Femur (tissue), 1 donor: ENCODE measurements at regions not wholly inside any gene's neighbourhood (a gene's known extent, or its start where the extent isn't known, plus 50 kb on each side); places are given as distances from the start of the nearest gene placed in this dataset.
"Not testable (repeated sequence)": the region's sequence is repeated elsewhere in the genome, so short reads cannot be mapped to it uniquely, and the experiment has no call there.

Experiments
- DNase-seq: peaks from one replicate; pipeline ENCODE4 v3.0.0-alpha.2; 2017

DNA sequence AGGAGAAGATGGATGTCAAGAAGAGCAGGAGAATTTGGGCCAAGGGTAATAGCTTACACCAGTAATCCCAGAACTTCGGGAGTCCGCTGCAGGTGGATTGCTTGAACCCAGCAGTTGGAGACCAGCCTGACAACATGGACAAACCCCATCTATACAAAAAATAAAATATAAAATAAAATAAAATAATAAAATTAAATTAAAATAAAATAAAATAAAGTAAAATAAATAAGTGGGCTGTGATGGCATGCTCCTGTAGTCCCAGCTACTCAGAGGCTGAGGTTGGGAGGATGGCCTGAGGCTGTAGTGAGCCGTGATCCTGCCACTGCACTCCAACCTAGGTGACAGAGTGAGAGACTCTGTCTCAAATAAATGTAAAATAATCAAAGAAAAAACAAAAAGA is 1946.7 kb downstream of the MRPL39 start:
- DNase-seq = no peak

DNA sequence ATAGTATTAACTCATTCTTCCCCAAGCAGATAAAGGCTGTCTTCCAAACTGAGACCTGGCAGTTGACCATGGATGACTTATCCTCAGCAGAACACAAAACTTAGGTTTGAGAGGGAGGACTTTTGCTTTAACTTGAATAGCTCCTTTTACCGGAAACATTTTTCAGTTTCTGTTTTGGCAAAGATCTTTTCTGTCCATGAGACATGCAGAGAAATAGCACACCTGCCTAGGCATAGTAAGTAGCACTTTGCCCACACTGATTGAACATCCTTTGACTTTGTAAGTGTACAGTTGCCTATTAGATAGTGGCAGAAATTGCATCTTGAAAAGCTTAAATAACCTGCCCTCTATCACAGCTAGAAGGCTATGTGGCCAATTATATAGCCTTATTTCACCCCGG is 1962.5 kb downstream of the MRPL39 start:
- DNase-seq = no peak

DNA sequence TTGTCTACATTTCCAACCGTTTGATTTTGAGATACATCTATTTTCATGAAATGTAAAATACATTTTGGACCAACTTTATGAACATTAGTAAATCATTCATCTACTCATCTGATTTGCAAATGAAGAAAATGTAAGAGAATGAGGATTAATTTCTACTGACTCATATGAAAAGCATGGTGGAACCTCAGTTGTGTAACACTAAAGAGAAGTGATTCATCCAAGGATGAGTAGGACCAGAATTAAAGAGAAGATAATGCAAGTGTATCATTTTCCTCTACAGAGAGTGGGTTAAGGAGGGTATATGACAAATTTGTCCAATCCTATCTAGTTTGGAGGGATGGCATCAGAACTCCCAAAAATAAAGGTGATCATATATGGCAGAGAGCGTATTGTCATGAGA is 1967.6 kb downstream of the MRPL39 start:
- DNase-seq = no peak

DNA sequence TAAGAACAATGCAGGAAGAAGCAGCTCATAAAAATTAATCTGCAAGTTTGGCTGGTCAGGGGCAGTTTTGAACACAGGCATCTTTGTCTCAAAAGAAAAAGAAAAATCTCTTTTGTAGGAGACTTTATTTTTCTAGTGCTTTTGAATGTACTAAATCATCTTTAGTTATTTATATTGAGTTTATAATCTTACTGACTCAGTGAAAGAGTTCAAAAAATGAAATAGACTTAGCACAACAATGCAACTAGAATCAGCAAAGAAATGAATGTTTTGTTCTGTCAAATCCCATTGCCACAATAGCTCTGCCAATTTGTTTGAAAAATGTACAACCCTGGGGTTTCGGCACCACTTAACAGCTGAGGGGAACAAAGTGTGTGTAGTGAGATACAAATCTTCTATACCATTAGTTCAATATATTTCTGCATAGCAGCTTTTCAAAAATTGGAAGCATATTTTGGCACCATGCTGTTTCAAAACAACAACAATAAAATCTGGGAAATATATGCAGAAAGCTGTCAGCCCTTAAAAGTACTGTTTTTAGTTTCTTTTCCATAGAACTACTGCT is 1969.1 kb downstream of the MRPL39 start:
- DNase-seq = no peak

DNA sequence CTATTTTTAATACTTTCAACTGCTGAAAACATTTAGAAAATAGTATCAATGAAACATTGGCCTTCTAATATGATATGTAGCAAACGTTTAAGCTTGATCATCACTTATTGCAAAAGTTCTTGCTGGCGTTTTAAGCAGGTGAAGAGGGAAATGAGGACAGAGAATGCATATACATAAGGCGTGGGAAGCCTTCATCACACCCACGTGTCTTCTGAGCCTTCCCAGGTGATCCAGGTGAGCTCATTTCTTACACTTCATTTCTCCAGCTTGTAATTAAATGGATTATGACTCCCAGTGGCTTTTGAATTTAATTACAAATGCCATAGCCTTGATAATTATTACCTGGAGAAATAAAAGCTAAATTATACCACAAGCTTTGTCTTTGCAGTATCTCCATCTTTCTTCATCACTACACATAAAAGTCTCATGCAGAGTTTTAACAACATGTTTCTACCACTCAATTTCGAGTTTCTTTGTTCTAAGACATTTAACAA is 1973.8 kb downstream of the MRPL39 start:
- no peak for DNase-seq

DNA sequence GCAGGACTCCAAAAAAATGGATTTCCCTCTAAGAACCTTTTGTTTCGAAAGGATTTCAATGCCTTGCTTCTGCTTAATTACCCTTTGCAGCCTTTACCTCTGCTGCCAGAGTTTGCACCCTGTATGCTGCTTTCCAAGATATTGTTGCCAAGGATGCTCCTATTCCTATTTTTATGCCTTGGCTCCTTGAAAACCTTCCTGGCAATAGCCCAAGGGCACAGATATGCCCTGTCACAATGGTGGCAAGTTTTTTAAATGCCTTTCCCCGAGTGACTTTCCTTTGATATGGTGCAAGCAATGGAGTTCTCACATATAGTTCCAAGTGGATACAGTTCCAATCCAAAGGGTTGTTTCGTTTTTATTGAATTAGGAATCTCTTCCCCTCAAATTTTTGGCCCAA is 1983.0 kb downstream of the MRPL39 start:
- DNase-seq = no peak

DNA sequence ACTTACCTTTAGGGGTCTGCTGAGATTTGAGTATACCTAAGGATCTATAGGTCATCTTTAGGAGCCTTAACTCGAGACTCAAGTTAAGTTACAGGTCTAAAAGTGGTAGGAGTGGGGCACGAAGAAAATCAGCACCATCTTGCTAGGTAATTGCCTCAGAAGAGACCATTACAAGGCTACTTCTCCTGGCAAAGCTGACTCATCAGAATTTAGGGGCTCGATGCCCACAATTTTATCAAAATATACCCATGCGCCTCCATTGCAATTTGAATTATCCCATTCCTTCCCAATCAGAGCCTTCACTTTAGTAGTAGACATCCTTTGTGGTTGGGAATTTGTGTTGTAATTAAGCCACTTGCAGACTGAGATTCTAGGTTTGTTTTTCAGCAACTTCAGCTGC is 1994.3 kb downstream of the MRPL39 start:
- no peak for DNase-seq

DNA sequence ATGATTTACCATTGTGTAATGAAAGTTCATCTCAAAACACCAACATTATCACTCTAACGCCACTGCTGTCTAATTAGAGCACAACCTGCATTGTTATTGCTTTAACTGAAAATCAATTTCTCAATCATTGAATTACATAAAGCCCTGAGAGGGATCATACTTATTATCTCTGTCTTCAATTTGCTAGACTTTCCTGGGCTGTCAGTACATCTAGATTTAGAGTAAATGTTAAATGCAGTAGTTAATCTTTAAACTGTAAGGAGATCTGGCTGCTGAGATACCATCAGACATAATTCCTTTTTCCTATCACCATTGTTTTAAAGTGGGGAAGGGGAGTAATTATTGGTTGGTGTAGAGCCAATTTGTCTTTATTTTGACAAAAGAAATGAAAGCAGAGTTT is 1995.1 kb downstream of the MRPL39 start:
- DNase-seq = no peak

DNA sequence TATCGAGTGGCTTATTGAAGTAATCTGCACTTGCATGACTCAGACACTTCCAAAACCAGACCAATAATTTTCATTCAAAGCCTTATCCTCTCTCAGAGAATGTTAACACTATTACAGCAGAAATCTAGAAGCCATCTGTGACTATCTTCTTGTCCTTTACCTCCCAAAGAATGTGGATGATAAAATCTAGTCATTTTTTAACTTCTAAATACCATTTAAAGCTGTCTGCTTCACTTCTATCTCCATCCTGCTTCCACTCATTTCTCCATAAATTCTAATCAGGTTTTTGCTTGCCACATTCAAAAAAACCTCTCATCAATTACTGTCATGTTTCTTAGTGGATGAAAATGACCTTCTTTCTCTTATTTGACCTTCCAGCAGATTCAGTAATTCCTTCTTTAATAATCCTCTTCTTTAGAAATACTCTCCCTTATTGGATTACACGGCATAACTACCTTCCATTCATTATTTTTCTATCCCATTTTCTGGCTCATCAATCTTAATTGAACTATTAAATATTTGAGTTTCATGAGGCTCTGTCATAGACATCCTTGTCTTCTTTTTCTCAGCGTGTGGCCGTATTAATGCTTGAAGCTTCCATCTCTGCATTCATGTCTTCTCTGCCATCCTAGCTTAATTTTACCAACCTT is 1999.4 kb downstream of the MRPL39 start:
- DNase-seq = no peak

DNA sequence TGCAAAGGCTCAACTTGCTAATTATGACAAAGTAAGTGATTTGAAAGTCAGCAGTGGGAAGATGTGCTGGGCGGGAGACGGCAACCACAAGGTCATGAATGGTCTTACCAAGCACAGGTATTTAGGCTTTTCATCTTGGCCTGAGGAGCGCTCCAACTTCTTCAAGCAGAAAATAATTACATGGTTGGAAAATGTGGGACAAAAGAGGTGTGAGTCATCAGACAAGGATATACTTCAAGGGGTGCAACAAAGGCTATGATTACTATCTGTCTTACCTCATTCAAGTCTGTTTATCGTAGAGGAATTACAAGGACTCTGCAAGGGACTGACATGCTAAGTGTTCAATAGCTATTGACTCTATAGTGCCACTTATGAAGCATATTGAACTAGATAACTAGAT is 2005.7 kb downstream of the MRPL39 start:
- DNase-seq = no peak

DNA sequence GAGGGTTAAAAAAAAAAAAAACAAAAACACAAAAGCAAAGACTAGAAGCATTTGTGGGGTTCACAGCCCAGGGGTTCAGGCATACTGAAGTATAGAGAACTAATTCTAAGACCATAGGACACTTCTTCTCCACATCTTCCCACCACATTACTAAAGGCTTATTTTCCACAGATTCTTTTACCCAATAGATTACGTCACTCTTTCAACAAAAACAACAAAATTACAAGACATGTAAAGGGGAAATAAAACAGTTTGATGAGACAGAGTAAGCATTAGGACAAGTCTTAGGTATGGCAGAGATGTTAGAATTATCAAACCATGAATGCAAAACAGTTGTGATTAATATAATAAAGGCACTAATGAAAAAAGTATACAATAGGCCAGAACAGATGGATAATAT is 2013.7 kb downstream of the MRPL39 start:
- no peak for DNase-seq

DNA sequence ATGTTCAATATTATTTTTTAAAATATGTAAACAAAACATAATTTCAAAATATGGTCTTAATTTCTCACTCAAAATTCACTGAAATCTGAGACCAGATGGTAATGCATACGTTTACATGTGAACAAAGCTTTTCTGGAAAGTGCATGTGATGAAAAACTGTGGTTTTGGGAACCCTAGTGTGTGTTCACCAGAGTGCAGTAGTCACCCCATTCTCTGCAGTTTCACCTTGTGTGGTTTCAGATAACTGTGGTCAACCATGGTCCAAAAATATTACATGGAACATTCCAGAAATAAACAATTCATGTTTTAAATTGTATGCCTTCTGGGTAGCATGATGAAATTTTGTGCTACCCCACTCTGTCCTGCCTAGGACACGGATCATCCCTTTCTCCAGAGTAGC is 2021.9 kb downstream of the MRPL39 start:
- DNase-seq = no peak

DNA sequence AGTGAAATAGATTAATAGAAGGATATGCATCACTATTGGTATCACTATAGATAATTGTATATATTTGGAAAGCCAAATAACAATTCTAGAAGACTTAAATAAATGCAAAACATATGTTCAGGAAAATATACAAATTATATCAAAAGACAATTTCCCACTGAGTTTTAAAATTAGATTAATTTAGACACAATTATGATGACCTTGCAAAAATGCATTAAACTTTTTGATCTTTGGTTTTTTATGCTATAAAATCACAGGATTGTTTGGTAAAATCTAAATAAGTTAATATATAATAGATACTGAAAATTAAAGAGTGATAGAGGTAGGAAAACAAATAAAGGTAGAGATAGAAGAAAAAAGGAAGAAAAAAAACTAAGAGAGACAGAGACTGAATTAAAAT is 2027.7 kb downstream of the MRPL39 start:
- no peak for DNase-seq

DNA sequence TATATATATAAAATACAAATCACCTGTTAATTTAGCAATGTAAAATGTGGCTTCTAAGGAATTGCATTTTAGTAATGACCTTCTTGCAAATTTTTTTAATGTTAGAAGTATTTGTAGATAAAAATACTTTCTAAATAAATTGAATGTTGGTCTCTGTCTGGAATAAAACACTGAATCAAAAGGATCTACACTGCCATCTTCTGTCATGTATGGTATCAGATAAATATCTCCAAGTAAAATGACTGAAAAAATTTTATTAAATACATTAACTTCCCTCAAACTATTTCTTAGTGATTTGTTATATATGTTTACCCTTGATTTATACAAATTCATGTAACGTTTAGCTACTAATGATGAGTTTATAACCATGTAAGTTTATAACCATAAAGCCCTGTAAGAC is 2029.3 kb downstream of the MRPL39 start:
- no peak for DNase-seq

DNA sequence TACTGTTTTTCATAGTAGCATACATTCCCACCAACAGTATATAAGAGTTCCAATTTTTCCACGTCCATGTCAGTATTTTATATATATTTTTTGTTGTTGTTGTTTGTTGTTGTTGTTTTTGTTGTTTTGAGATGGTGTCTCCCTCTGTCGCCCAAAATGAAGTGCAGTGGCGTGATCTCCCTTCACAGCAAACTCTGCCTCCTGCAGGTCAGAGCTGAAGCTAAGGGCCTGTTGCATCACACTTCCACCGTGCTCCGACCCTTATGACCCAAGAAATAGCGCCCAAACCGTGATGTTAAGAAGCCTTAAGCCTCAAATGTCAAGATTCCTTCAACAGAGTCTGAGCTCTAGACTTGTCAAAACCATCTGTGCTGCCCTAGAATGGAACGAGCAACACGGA is 2032.3 kb downstream of the MRPL39 start:
- DNase-seq = no peak

DNA sequence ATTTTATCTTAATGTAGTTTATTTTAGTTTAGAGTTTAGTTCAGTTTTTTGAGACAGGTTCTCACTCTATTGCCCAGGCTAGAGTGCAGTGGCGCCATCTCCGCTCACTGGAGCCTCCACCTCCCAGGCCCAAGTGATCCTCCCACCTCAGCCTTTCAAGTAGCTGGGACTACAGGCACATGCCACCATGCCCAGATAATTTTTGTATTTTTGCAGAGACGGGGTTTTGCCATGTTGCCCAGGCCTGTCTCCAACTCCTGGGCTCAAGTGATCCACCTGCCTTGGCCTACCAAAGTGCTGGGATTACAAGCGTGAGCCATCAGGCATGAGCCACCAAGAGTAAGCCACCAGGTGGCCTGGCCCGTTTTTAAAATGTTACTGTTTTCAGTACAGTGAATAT is 2058.4 kb downstream of the MRPL39 start:
- DNase-seq = not testable (repeated sequence)

DNA sequence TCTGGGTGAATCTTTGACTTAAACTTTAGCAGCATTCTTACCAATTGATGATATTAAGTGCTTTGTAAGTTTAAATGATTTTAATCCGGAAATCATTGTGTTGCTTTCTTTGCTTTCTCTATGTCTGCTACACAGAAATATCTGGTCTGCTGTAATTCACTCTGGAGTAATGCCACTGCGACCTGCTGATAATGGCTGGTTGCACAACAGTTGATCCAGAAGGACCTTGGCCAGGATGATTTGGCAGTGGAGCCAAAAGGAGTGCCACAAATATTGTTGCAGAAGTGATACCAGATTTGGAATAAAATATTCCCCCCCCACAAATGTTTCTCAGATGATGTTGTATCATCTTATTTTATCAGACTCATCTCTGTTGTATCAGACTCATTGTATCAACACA is 2063.9 kb downstream of the MRPL39 start:
- DNase-seq = no peak

DNA sequence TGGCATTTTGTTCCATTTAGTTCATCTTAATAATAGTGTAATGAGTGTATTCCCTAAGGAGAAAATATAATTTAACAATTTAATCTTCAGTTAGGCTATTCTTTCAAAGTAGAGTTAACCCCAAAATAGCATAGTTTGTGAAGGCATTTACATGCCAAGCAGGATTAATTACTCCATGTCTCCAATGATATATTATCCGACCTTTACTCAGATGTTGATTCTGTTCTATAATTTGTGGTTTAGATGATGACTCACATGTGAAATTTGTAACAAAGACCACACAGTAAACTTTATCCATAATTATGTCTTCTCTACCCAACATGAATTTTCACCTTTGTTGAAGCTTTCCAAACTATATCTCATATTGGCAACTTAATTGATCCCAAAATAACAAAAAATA is 2065.2 kb downstream of the MRPL39 start:
- no peak for DNase-seq

DNA sequence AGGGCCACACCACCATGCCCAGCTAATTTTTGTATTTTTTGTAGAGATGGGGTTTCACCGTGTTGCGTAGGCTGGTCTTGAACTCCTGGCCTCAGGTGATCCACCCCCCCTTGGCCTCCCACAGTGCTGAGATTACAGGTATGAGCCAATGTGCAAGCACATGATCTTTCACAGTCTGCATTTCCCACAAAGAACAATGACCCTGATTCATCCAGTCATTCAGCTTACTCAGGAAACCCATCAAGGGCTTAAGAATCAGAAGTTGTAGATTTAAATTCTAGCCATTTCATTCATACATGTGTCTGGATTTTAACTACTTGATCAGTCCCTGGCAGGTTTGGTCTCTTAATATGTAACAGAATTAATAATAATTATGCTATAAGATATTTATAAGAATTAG is 2065.7 kb downstream of the MRPL39 start:
- DNase-seq = no peak

DNA sequence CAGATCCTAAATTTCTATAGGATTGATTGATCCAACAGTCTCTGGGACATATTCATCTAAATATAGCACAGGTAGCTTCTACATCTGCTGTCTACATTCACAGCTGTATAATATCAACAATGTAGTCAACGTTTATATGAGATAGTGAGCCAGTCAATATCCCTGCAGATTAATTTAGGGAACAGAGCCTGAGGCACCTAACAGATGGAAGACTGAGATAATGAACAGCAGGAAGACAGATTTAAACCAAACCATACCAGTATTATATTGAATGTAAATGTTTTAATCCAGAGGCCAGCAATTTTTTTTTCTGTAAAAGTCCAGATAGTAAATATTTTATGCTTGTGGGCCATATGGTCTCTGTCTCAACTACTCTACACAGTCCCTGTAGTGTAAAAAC is 2072.4 kb downstream of the MRPL39 start:
- no peak for DNase-seq

DNA sequence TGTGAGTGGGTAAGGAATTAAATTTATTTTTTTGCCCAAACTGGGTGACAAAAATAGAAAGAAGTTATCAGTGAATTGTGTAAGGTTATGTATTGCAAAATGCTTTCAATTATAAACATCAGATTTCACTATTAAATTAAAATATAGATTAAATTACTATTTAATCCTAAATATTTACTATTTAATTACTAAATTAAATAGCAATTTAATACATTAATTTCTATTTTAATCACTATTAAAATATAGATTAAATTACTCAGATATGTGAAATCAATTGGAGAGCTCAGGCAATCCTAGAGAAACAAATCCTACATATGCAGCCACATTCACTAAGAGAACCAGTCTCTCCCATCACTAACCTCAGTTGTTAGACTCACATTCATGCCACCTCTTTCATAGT is 2075.8 kb downstream of the MRPL39 start:
- DNase-seq = no peak

DNA sequence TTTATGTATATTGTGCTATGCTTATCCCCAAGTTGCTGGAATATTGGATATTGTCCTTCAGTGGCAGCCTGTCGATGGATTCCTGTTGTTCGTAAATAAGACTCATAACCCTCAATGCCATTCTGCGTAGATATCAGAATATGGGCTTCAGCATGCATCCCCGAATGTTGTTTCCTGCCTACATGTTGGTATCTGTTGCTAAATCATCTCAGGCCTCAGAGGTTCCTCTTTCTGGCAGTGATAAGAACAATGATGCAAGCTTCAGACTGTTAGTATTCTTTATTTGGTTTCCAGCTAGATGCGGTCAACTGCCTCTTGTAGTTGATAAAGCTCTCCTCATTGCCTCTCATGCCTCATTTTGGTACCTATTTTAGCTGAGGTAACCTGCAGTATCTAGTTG is 2082.6 kb downstream of the MRPL39 start:
- no peak for DNase-seq

DNA sequence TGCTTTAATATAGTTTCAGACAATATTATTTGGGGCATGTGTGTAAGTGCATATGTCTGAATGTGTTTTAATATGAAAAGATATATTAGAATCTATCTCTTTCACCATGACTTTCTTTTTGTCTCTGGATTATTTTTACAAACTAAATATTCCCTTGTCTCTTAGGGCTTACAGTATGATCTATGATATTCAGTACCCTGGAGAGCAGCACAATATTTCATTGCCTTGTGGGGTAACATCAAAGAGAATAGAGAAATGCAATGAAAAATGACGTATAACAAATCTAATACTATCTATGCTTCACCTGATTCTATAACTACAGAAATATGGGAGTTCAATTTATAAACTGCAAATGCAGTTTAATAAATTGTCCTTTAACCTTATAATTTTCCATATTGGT is 2084.5 kb downstream of the MRPL39 start:
- no peak for DNase-seq

DNA sequence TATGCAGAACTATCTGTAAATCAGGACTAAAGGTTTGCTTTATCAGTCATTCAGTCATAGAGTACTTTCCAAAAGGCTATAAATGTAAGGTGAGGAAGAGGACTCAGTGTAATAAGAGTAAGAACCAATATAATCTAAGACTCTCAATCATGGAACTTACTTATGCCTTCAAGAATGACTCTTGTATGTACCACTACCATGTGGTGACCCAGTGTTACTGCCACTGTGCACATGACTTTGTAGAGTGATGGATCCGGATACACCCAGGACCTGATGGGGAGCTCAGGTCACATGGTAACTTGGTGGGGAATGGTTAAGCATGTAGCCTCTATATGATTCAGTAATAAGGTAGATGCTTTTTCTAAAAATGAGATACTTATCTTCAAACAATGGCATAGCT is 2099.8 kb downstream of the MRPL39 start:
- DNase-seq = no peak

DNA sequence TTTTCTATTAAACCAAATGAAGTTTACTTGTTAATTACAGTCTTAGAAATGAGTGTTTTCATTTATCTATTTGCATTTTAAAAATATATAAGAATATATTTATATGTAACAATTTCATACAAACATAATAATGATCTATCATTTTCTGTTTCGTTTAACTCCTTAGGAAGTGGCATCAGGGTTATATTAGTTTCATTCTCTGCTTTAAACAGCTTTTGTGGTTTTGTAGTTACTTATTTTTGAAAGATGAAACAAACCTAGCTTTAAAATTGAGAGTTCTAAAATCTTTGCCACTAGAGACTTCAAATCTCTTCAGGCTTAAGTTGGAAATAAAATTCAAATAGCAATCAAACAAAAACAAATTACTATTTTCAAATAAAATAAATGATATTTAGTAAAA is 2110.6 kb downstream of the MRPL39 start:
- DNase-seq = no peak
